ENCODE measurements at regions not wholly inside any gene's neighbourhood (a gene's known extent, or its start where the extent isn't known, plus 50 kb on each side); places are given as distances from the start of the nearest gene placed in this dataset.
"Not testable (repeated sequence)": the region's sequence is repeated elsewhere in the genome, so short reads cannot be mapped to it uniquely, and the experiment has no call there.

DNA sequence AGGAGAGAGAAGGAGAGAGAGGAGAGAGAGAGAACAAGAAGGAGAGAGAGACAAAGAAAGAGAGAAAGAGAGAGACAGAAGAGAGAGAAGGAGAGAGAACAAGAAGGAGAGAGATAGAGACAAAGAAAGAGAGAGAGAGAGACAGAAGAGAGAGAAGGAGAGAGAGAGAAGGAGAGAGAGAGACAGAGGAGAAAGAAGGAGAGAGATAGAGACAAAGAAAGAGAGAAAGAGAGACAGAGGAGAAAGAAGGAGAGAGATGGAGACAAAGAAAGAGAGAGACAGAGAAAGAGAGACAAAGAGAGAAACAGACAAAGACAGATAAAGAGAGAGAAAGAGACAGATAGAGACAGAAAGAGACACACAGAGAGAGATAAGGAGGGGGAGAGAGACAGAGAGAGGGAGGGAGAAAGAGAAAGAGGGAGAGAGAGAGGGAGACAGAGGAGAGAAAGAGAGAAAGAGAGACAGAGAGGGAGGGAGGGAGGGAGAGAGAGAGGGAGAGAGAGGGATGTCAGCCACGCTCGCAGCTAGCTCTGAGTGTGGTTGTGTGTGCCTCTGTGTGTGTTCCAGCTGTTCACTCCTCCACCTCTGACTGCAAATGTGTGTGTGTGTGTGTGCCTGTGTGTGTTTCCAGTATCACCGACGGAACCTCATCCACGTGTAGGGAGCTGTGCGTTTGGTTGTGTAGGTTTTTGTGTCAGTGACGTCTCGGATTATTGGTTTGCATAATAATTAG, 105.8 kb downstream of the CRLF2 start:
- DNase-seq (ENCODE audit: low read depth) (no peak), FAIRE-seq (no peak)
- Histone ChIP-seq H2AFZ (ENCODE audit: low read depth, low read length) (no peak overlapping the region), H3K9ac (ENCODE audit: low read length) (no peak overlapping the region), H3K4me1 (ENCODE audit: insufficient read depth, low read length) (no peaks in the 10 kb centered on the region), H3K27me3 (ENCODE audit: insufficient read depth, low read length) (no peaks in the 10 kb centered on the region), H3K4me2 (ENCODE audit: low read length) (no peak overlapping the region), H4K20me1 (ENCODE audit: insufficient read depth, low read length) (no peaks in the 10 kb centered on the region), H3K4me3 (ENCODE audit: insufficient read depth, low read depth, low read length) (no peak overlapping the region), H3K79me2 (ENCODE audit: insufficient read depth, low read length) (no peaks in the 10 kb centered on the region), H3K36me3 (ENCODE audit: insufficient read depth, low read length) (no peaks in the 10 kb centered on the region), H3K27ac (ENCODE audit: low read depth, low read length) (no peak overlapping the region), H3K9me3 (ENCODE audit: insufficient read depth, low read depth, low read length) (peaks cover 15% of the 10 kb centered on the region)
- peaks cover 9% of the 10 kb centered on the region for H3K9me3 Mint-ChIP-seq (ENCODE audit: unreplicated experiment)
- no peaks in the 10 kb centered on the region for H3K36me3 Mint-ChIP-seq (ENCODE audit: low read depth, unreplicated experiment)
- no peaks in the 10 kb centered on the region for H3K4me1 Mint-ChIP-seq (ENCODE audit: low read depth, unreplicated experiment)
- H3K27me3 Mint-ChIP-seq (ENCODE audit: low read depth, unreplicated experiment), result peaks cover 1% of the 10 kb centered on the region
- no peak overlapping the region for H3K27ac Mint-ChIP-seq (ENCODE audit: unreplicated experiment)
- no peak overlapping the region for H3K4me3 Mint-ChIP-seq (ENCODE audit: unreplicated experiment)
- TF ChIP-seq EZH2 (IDR thresholded peaks at IDR 0.05; ENCODE audit: insufficient read depth, low read length), result no peak
- TF ChIP-seq, protein P1, sequence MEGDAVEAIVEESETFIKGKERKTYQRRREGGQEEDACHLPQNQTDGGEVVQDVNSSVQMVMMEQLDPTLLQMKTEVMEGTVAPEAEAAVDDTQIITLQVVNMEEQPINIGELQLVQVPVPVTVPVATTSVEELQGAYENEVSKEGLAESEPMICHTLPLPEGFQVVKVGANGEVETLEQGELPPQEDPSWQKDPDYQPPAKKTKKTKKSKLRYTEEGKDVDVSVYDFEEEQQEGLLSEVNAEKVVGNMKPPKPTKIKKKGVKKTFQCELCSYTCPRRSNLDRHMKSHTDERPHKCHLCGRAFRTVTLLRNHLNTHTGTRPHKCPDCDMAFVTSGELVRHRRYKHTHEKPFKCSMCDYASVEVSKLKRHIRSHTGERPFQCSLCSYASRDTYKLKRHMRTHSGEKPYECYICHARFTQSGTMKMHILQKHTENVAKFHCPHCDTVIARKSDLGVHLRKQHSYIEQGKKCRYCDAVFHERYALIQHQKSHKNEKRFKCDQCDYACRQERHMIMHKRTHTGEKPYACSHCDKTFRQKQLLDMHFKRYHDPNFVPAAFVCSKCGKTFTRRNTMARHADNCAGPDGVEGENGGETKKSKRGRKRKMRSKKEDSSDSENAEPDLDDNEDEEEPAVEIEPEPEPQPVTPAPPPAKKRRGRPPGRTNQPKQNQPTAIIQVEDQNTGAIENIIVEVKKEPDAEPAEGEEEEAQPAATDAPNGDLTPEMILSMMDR (IDR thresholded peaks at IDR 0.05; ENCODE audit: insufficient read depth, low read depth, low read length), result no peak

DNA sequence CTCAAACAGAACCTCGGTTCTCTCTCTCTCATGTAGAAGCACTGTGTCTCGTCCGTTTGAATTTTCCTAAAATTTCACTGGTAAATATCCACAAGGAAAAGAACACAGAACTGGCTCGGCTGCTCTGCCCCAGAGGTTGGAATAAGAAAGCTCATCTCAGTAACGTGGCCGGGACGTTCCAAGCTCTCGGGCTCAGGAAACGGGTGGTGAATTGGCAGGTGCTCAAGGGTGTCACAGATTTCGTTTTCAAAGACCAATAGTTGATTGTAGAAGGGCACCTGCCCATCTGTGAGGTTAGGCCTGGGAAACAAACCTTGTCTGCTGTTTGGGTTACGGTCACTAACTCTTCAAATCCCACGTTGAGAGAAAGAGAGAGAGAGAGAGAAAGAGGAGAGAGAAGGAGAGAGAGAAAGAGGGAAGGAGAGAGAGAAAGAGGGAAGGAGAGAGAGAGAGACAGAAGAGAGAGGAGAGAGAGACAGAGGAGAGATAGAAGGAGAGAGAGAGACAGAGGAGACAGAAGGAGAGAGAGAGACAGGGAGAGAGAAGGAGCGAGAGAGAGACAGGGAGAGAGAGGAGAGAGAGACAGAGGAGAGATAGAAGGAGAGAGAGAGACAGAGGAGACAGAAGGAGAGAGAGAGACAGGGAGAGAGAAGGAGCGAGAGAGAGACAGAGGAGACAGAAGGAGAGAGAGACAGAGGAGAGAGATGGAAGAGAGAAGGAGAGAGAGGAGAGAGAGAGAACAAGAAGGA, 106.6 kb downstream of the CRLF2 start:
- TF ChIP-seq, protein P1 (IDR thresholded peaks at IDR 0.05; ENCODE audit: insufficient read depth, low read depth, low read length), result no peak
- no peak for TF ChIP-seq EZH2 (IDR thresholded peaks at IDR 0.05; ENCODE audit: insufficient read depth, low read length)

DNA sequence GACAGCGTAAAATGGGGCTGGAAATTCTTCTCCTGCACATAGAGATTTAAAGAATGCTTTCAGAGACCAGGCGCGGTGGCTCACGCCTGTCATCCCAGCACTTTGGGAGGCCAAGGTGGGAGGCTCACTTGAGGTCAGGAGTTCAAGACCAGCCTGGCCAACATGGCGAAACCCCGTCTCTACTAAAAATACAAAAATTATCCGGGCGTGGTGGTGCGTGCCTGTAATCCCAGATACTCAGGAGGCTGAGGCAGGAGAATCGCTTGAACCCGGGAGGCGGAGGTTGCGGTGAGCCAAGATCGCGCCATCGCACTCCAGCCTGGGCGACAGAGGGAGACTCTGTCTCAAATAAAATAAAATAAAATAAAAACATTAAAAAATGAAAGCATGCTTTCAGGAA, 107.4 kb downstream of the CRLF2 start:
- H3K27ac Mint-ChIP-seq (ENCODE audit: unreplicated experiment); H3K36me3 Mint-ChIP-seq (ENCODE audit: low read depth, unreplicated experiment); H3K79me2 ChIP-seq (ENCODE audit: insufficient read depth, low read length); H3K36me3 ChIP-seq (ENCODE audit: insufficient read depth, low read length); H3K9me3 ChIP-seq (ENCODE audit: insufficient read depth, low read depth, low read length); H3K4me3 ChIP-seq (ENCODE audit: insufficient read depth, low read depth, low read length); H3K4me1 Mint-ChIP-seq (ENCODE audit: low read depth, unreplicated experiment); H2AFZ ChIP-seq (ENCODE audit: low read depth, low read length); H3K27me3 ChIP-seq (ENCODE audit: insufficient read depth, low read length); H4K20me1 ChIP-seq (ENCODE audit: insufficient read depth, low read length); H3K9me3 Mint-ChIP-seq (ENCODE audit: unreplicated experiment); H3K27ac ChIP-seq (ENCODE audit: low read depth, low read length); H3K27me3 Mint-ChIP-seq (ENCODE audit: low read depth, unreplicated experiment); H3K4me1 ChIP-seq (ENCODE audit: insufficient read depth, low read length); H3K4me2 ChIP-seq (ENCODE audit: low read length); H3K4me3 Mint-ChIP-seq (ENCODE audit: unreplicated experiment); FAIRE-seq; DNase-seq (ENCODE audit: low read depth); H3K9ac ChIP-seq (ENCODE audit: low read length): not testable (repeated sequence)

More for the DNA sequence above, 106.6 kb downstream of the CRLF2 start:
- H3K27me3 ChIP-seq (ENCODE audit: insufficient read depth, low read length), result no peaks in the 10 kb centered on the region
- Mint-ChIP-seq H3K9me3 (ENCODE audit: unreplicated experiment) (peaks cover 9% of the 10 kb centered on the region), H3K36me3 (ENCODE audit: low read depth, unreplicated experiment) (no peaks in the 10 kb centered on the region), H3K4me3 (ENCODE audit: unreplicated experiment) (no peak overlapping the region), H3K27me3 (ENCODE audit: low read depth, unreplicated experiment) (peaks cover 1% of the 10 kb centered on the region), H3K27ac (ENCODE audit: unreplicated experiment) (no peak overlapping the region), H3K4me1 (ENCODE audit: low read depth, unreplicated experiment) (no peaks in the 10 kb centered on the region)
- H3K9me3 ChIP-seq (ENCODE audit: insufficient read depth, low read depth, low read length), result peaks cover 14% of the 10 kb centered on the region
- no peaks in the 10 kb centered on the region for H4K20me1 ChIP-seq (ENCODE audit: insufficient read depth, low read length)
- H3K9ac ChIP-seq (ENCODE audit: low read length), result no peak overlapping the region
- no peaks in the 10 kb centered on the region for H3K79me2 ChIP-seq (ENCODE audit: insufficient read depth, low read length)
- no peak overlapping the region for H2AFZ ChIP-seq (ENCODE audit: low read depth, low read length)
- DNase-seq (ENCODE audit: low read depth) (no peak), FAIRE-seq (no peak)
- H3K36me3 ChIP-seq (ENCODE audit: insufficient read depth, low read length), result no peaks in the 10 kb centered on the region
- no peaks in the 10 kb centered on the region for H3K4me1 ChIP-seq (ENCODE audit: insufficient read depth, low read length)
- H3K4me2 ChIP-seq (ENCODE audit: low read length), result no peak overlapping the region
- no peak overlapping the region for H3K27ac ChIP-seq (ENCODE audit: low read depth, low read length)
- H3K4me3 ChIP-seq (ENCODE audit: insufficient read depth, low read depth, low read length), result no peak overlapping the region
